ENCODE measurements at regions not wholly inside any gene's neighbourhood (a gene's known extent, or its start where the extent isn't known, plus 50 kb on each side); places are given as distances from the start of the nearest gene placed in this dataset.

DNA sequence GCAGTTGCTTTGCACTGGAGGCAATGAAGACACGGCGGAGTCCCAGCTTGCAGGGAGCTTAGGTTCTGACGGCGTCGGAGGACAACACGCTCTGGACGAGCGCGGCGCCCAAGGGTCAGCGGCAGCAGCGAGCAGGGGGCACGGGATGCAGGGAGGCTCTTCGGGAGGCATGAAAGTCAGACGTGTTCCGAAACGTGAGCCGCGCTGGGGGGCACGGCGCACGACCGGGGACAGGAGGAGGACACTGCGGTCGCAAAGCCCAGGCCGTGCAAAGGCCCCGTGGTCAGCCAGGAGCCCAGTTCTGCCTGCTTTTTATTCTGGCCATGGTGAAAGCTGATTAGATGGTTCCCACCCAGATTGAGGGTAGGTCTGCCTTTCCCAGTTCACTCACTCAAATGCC, 294.6 kb downstream of the SNAPC1 start:
- BruUV-seq (replicated peaks) = no TSS peak
- ChIA-PET CTCF (ENCODE audit: low intra/inter-chr PET ratio) (no interaction called here), POLR2A (no interaction called here)
- H3K9me1 ChIP-seq (ENCODE audit: control insufficient read depth, insufficient read depth, low read length) = no peaks in the 10 kb centered on the region
- no peak overlapping the region for H3K4me2 ChIP-seq (ENCODE audit: insufficient read depth, low read length)
- ATAC-seq = no peak
- no peaks in the 10 kb centered on the region for H3K9me3 ChIP-seq (replicated peaks; ENCODE audit: control insufficient read depth, insufficient read depth, low read depth, low read length)
- in situ Hi-C loops (cut with MboI) (no loop called here), intact Hi-C loops (cut with micrococcal nuclease) (no loop called here)
- 1% methylated on average over 17 of the region's 27 CpGs for WGBS (ENCODE audit: insufficient coverage, low coverage, missing lambda C conversion rate)
- H2AFZ ChIP-seq (ENCODE audit: low read depth, low read length) = no peak overlapping the region
- no peaks in the 10 kb centered on the region for H4K20me1 ChIP-seq (replicated peaks; ENCODE audit: control insufficient read depth, insufficient read depth, low read length)
- FAIRE-seq = no peak
- no peak for DNase-seq (ENCODE audit: extremely low read depth in 1 of 4, low spot score in 3 of 4)
- no peak overlapping the region for H3K4me3 ChIP-seq
- no peaks in the 10 kb centered on the region for H3K27me3 ChIP-seq (ENCODE audit: control insufficient read depth in 2 of 2, insufficient read depth in 2 of 2, low read length in 2 of 2)
- H3K9ac ChIP-seq (ENCODE audit: insufficient read depth in 1 of 2, low read depth in 2 of 2, low read length in 2 of 2) = no peak overlapping the region
- no peaks in the 10 kb centered on the region for H3K4me1 ChIP-seq (replicated peaks in 1 of 2; ENCODE audit: control insufficient read depth in 2 of 2, insufficient read depth in 2 of 2, low read length in 2 of 2)
- no peak overlapping the region for H3K27ac ChIP-seq (ENCODE audit: extremely low read depth, low read depth, low read length)
- no peaks in the 10 kb centered on the region for H3K79me2 ChIP-seq (ENCODE audit: control insufficient read depth, insufficient read depth, low read length)
- no peaks in the 10 kb centered on the region for H3K36me3 ChIP-seq (ENCODE audit: control insufficient read depth, insufficient read depth, low read length)
- no peak for TF ChIP-seq CBX5 (IDR thresholded peaks at IDR 0.05; ENCODE audit: borderline replicate concordance, low read depth)
- no peak for TF ChIP-seq TAF15 (IDR thresholded peaks at IDR 0.05; ENCODE audit: low read depth, low read length)
- TF ChIP-seq DMBX1 (CRISPR knock-in tag; IDR thresholded peaks at IDR 0.05; ENCODE audit: borderline replicate concordance) = no peak
- no peak for TF ChIP-seq SIX5 (IDR thresholded peaks at IDR 0.05; ENCODE audit: borderline replicate concordance in 1 of 2, insufficient read depth in 1 of 2, low read depth in 1 of 2, low read length in 2 of 2)
- TF ChIP-seq ZKSCAN1 (IDR thresholded peaks at IDR 0.05; ENCODE audit: low read depth, low read length) = no peak
- no peak for TF ChIP-seq RBM34 (IDR thresholded peaks at IDR 0.05; ENCODE audit: borderline replicate concordance, insufficient read depth, low read length)
- no peak for TF ChIP-seq MNT (conservative IDR thresholded peaks at IDR 0.05)
- no peak for TF ChIP-seq NCOA6 (IDR thresholded peaks at IDR 0.05)
- no peak for TF ChIP-seq ZNF436 (CRISPR knock-in tag; IDR thresholded peaks at IDR 0.05)
- no peak for TF ChIP-seq TCF3 (CRISPR knock-in tag; IDR thresholded peaks at IDR 0.05)
- TF ChIP-seq, protein P1, sequence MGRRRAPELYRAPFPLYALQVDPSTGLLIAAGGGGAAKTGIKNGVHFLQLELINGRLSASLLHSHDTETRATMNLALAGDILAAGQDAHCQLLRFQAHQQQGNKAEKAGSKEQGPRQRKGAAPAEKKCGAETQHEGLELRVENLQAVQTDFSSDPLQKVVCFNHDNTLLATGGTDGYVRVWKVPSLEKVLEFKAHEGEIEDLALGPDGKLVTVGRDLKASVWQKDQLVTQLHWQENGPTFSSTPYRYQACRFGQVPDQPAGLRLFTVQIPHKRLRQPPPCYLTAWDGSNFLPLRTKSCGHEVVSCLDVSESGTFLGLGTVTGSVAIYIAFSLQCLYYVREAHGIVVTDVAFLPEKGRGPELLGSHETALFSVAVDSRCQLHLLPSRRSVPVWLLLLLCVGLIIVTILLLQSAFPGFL (CRISPR knock-in tag; IDR thresholded peaks at IDR 0.05) = no peak
- TF ChIP-seq CXXC5 (CRISPR knock-in tag; IDR thresholded peaks at IDR 0.05) = no peak
- TF ChIP-seq PTTG1 (tag; IDR thresholded peaks at IDR 0.05; ENCODE audit: low read depth) = no peak
- no peak for TF ChIP-seq GMEB1 (CRISPR knock-in tag; IDR thresholded peaks at IDR 0.05)
- no peak for TF ChIP-seq ZNF354B (CRISPR knock-in tag; IDR thresholded peaks at IDR 0.05)
- TF ChIP-seq, protein P2, sequence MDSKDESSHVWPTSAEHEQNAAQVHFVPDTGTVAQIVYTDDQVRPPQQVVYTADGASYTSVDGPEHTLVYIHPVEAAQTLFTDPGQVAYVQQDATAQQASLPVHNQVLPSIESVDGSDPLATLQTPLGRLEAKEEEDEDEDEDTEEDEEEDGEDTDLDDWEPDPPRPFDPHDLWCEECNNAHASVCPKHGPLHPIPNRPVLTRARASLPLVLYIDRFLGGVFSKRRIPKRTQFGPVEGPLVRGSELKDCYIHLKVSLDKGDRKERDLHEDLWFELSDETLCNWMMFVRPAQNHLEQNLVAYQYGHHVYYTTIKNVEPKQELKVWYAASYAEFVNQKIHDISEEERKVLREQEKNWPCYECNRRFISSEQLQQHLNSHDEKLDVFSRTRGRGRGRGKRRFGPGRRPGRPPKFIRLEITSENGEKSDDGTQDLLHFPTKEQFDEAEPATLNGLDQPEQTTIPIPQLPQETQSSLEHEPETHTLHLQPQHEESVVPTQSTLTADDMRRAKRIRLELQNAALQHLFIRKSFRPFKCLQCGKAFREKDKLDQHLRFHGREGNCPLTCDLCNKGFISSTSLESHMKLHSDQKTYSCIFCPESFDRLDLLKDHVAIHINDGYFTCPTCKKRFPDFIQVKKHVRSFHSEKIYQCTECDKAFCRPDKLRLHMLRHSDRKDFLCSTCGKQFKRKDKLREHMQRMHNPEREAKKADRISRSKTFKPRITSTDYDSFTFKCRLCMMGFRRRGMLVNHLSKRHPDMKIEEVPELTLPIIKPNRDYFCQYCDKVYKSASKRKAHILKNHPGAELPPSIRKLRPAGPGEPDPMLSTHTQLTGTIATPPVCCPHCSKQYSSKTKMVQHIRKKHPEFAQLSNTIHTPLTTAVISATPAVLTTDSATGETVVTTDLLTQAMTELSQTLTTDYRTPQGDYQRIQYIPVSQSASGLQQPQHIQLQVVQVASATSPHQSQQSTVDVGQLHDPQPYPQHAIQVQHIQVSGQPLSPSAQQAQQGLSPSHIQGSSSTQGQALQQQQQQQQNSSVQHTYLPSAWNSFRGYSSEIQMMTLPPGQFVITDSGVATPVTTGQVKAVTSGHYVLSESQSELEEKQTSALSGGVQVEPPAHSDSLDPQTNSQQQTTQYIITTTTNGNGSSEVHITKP (IDR thresholded peaks at IDR 0.05; ENCODE audit: partially characterized antibody) = no peak
